ENCODE measurements at regions not wholly inside any gene's neighbourhood (a gene's known extent, or its start where the extent isn't known, plus 50 kb on each side); places are given as distances from the start of the nearest gene placed in this dataset.

GRCh38 chr5:10853154-10853553, 92.1 kb upstream of the DAP start:
- no peak overlapping the region for H3K27ac Mint-ChIP-seq
- no peaks in the 10 kb centered on the region for H3K36me3 Mint-ChIP-seq (ENCODE audit: low read depth)
- H3K27me3 Mint-ChIP-seq (ENCODE audit: low read depth) = peaks cover 9% of the 10 kb centered on the region
- H3K9me3 Mint-ChIP-seq = peaks cover under 1% of the 10 kb centered on the region
- no peak overlapping the region for H3K4me3 Mint-ChIP-seq
- TF ChIP-seq CTCF (IDR thresholded peaks at IDR 0.05; ENCODE audit: unreplicated experiment in 3 of 3) = no peak
- peaks cover 29% of the 10 kb centered on the region for H3K4me1 Mint-ChIP-seq

- no peak for TF ChIP-seq CTCF (IDR thresholded peaks at IDR 0.05; ENCODE audit: unreplicated experiment in 3 of 3)
- H3K27me3 Mint-ChIP-seq (ENCODE audit: low read depth) = no peaks in the 10 kb centered on the region
- H3K4me3 Mint-ChIP-seq = no peak overlapping the region
- H3K9me3 Mint-ChIP-seq = peaks cover 9% of the 10 kb centered on the region
- H3K27ac Mint-ChIP-seq = no peak overlapping the region
- no peaks in the 10 kb centered on the region for H3K4me1 Mint-ChIP-seq
- no peaks in the 10 kb centered on the region for H3K36me3 Mint-ChIP-seq (ENCODE audit: low read depth)
Measured at GRCh38 chr5:10849278-10849677, 88.2 kb upstream of the DAP start.

- Mint-ChIP-seq H3K36me3 (ENCODE audit: low read depth) (no peaks in the 10 kb centered on the region), H3K9me3 (peaks cover 9% of the 10 kb centered on the region), H3K4me3 (no peak overlapping the region), H3K27ac (no peak overlapping the region), H3K27me3 (ENCODE audit: low read depth) (no peaks in the 10 kb centered on the region), H3K4me1 (no peaks in the 10 kb centered on the region)
- TF ChIP-seq CTCF (IDR thresholded peaks at IDR 0.05; ENCODE audit: unreplicated experiment in 3 of 3) = no peak
Measured at GRCh38 chr5:10844016-10844415, 83.0 kb upstream of the DAP start.

GRCh38 chr5:10842823-10843222, 81.8 kb upstream of the DAP start:
- Mint-ChIP-seq H3K4me3 (no peak overlapping the region), H3K27me3 (ENCODE audit: low read depth) (no peaks in the 10 kb centered on the region), H3K9me3 (peaks cover 6% of the 10 kb centered on the region), H3K4me1 (no peaks in the 10 kb centered on the region), H3K27ac (no peak overlapping the region), H3K36me3 (ENCODE audit: low read depth) (no peaks in the 10 kb centered on the region)
- TF ChIP-seq CTCF (IDR thresholded peaks at IDR 0.05; ENCODE audit: unreplicated experiment in 3 of 3) = no peak

- Mint-ChIP-seq H3K27me3 (ENCODE audit: low read depth) (no peaks in the 10 kb centered on the region), H3K4me3 (no peak overlapping the region), H3K4me1 (no peaks in the 10 kb centered on the region), H3K36me3 (ENCODE audit: low read depth) (no peaks in the 10 kb centered on the region), H3K9me3 (peaks cover 5% of the 10 kb centered on the region), H3K27ac (no peak overlapping the region)
- no peak for TF ChIP-seq CTCF (IDR thresholded peaks at IDR 0.05; ENCODE audit: unreplicated experiment in 3 of 3)
Measured at GRCh38 chr5:10839916-10840599, 79.0 kb upstream of the DAP start.

- Mint-ChIP-seq H3K9me3 (no peaks in the 10 kb centered on the region), H3K27ac (no peak overlapping the region), H3K27me3 (ENCODE audit: low read depth) (no peaks in the 10 kb centered on the region), H3K36me3 (ENCODE audit: low read depth) (no peaks in the 10 kb centered on the region), H3K4me1 (no peaks in the 10 kb centered on the region), H3K4me3 (no peak overlapping the region)
- no peak for TF ChIP-seq CTCF (IDR thresholded peaks at IDR 0.05; ENCODE audit: unreplicated experiment in 3 of 3)
Measured at GRCh38 chr5:10839118-10839517, 78.1 kb upstream of the DAP start.
